ENCODE measurements at regions not wholly inside any gene's neighbourhood (a gene's known extent, or its start where the extent isn't known, plus 50 kb on each side); places are given as distances from the start of the nearest gene placed in this dataset.
"Not testable (repeated sequence)": the region's sequence is repeated elsewhere in the genome, so short reads cannot be mapped to it uniquely, and the experiment has no call there.

GRCh38 chr10:117601716-117602115, 59.2 kb downstream of the EMX2 start:
- DNase-seq = no peak

DNA sequence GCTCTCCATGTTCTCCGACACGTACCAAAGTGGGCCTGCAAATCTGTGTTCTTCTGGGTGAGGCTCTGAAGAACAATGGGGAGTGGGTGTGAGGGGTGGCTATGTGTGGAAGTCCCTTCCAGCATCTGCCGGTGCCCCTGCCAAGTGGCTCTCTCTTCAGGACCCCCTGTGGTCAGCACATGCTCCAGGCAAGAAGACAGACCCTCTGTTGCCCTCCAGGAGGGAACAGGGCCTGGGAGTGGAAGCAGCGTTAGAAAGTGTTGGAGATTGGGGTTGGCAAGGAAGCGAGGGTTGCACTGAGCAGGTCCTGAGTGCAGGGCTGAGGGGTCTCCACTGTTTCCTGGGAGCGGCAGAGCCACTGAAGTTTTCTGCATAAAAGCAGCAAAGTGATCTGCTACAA, 60.5 kb downstream of the EMX2 start:
- DNase-seq = no peak

- no peak for DNase-seq
These were observed 61.2 kb downstream of the EMX2 start for GRCh38 chr10:117603726-117604125.

- DNase-seq = peak; percentile 9
These were observed 66.7 kb downstream of the EMX2 start for GRCh38 chr10:117609095-117609795.

- no peak for DNase-seq
These were observed 67.2 kb downstream of the EMX2 start for GRCh38 chr10:117609796-117610170.

DNA sequence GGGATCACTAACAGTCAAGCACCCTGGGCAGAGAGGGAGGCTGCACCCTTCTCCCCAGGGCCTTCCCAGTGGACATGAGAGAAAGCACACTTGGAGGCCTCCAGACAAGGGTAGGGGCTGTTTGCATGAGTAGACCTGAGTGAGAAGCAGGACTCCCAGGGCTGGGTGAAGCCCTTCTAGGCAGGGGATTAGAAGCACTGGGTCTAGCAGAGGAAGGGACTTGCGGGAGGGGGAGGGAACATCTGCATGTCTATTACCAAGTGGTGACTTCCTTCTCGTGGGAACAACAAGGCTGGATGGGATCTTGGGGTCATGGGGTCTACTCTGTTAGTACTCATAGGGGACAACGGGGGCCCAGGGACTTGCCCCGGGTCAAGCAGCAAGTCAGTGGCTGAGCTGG, 67.8 kb downstream of the EMX2 start:
- no peak for DNase-seq

DNA sequence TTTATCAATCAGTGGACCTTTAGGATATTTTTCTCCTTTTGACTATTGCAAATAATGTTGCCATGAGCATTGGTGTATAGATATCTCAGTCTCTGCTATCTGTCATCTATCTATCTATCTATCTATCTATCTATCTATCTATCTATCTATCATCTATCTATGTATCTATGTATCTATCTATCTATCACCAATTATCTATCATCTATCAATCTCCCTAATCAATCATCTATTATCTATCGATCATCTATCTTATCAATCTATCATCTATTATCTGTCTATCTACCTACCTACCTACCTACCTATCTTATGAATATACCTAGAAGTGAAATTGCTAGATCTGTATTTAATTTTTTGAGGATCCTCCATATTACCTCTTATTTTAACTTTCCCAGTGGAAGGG, 69.6 kb downstream of the EMX2 start:
- DNase-seq = no peak

DNA sequence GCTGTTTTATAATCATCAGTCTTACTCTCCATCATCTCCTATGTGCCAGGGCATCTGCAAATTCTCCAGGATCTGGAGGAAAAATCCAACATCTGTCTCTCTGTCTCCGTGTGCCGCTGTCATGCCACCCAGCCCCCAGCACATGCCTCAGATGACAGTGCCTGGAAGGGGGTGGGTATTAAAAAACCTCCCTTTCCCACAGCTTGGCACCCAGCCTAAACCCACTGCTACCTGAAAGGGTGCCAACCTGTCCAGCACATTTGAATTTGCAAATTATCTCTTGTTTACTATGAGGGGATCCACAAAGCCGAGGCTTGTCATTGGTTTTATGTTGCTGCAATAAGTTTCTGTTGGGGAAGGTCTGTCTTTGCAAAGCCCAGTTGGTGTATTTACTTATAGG, 73.1 kb downstream of the EMX2 start:
- DNase-seq = no peak

DNA sequence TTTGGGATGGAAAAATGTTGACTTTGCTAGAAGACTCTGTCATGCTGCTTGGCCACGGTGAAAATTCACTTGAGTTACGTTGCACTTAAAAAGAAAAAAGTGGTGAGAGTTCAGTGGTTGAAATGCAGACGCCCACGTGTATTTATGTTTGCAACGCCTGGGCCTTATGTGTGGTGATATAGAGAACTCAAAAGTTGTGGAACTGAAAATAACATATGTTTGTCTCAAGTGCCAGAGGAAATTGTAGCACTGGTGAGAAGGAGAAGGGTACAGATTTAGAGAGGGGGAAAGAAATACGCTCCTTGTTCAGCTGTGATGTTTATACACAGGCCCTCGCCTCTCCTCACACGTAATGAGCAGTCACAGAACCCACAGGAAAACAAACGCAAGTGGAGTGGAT, 73.6 kb downstream of the EMX2 start:
- DNase-seq = no peak

DNA sequence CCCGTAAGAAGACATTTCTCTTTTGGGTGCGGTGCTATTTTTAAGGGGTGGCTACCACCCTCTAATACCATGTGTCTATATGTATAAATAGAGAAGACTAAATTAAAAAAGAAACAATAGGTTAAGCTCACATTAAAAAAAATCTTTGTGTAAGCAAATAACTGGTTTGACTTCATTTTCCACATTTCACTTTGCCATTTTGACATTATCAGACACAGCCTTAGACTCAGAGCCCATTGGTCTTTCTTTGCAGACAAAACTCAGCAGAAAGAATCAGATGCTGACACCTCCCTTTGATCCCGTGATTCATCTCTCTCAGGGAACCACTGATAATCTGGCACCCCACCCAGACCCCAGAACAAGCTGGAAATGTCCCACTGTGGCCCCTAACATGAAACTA, 74.5 kb downstream of the EMX2 start:
- DNase-seq = no peak

- no peak for DNase-seq
These were observed 75.1 kb downstream of the EMX2 start for GRCh38 chr10:117617659-117618058.

DNA sequence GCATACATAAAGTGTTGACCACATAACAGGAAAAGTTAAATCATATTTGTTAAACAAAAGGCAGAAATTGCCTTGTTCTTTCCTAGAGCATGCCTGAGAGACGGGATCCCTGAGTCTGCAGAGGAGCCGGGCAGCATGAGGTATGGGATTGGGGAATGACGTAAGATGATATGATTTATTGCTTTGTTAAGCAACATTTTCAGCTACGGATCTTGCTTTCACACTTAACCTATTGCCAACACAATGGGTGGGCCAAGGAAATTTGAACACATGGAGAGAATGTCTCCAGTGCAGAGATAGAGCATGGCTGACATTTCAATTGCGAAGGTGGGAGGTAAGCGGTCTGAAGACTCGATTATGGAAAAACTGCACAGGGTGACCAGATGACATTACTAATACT, 76.7 kb downstream of the EMX2 start:
- DNase-seq = no peak

DNA sequence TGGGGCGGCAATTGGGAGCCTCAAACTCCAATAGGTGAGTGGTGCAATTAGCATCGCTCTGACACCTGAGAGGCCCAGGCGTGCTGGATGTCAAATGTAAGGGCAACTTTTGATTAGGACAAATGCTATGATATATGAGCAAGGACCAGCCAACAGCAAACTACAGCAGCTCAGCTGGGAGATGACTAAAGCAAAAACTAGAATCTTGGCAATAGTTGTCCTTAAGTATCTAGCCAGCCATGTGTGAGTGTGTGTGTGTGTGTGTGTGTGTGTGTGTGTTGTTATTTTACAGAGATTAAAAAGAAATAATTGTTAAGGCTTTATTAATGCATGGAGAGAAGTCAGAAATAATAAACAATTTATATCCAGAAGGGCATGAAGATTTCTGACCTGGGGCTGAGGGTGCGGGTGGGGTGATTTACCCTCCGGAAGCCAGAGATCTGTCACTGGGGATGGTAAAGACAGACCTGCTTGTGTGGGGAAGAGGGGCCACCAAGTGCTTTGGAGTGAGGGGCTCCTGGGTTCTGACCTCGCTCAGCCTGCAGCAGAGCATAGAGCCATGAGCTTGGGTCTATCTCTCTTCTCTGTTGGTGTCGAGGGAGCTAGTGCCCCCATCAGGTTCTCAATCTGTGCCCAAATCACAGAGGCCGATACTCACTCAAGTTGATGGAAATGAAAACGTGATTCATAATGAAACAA, 77.3 kb downstream of the EMX2 start:
- DNase-seq = no peak

- no peak for DNase-seq
These were observed 78.7 kb downstream of the EMX2 start for GRCh38 chr10:117621196-117621595.

DNA sequence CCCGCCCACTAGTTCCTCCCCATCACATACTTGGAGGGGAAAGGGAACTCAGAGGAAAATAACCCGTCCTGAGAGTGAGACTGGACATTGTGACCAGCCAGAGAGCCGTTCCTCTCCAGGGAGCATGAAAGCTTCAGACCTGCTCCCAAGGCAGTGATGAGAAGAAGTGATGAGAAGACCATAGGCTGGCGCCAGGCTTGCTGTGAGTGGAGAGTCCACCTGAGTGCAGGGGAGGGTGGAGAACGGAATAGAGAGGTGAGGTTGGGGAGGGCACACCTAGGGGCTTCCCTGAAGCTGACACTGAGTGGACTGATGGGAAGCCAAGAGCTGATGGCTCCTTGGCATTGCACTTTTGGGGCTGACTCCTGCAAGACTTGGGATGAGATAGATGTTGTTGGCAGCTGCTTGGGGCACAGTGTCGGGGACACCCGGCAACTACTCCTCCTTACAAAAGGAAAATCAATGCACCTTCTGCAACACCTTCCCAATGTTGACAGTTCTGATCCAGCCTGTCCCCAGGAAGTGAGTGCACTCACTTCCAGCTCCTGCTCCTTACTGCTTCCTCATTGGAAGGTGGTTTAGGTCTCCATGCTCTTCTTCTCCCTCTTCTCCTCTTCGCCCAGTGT, 79.4 kb downstream of the EMX2 start:
- DNase-seq = no peak

GRCh38 chr10:117622471-117623184, 80.1 kb downstream of the EMX2 start:
- DNase-seq = no peak

- DNase-seq = no peak
These were observed 83.7 kb downstream of the EMX2 start for GRCh38 chr10:117626228-117626627.

- no peak for DNase-seq
These were observed 85.0 kb downstream of the EMX2 start for GRCh38 chr10:117627561-117627960.

DNA sequence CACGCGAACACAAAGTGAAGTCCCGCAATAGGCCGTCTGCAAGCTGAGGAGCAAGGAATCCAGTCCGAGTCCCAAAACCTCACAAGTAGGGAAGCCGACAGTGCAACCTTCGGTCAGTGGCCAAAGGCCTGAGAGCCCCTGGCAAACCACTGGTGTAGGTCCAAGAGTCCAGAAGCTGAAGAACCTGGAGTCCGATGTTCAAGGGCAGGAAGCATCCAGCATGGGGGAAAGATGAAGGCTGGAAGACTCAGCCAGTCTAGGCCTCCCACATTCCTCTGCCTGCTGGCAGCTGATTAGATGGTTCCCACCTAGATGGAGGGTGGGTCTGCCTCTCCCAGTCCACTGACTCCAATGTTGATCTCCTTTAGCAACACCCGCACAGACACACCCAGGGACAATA, 87.2 kb downstream of the EMX2 start:
- DNase-seq = not testable (repeated sequence)

- DNase-seq = no peak
These were observed 89.0 kb downstream of the EMX2 start for GRCh38 chr10:117631276-117632145.

- no peak for DNase-seq
These were observed 89.9 kb downstream of the EMX2 start for GRCh38 chr10:117632406-117632805.

DNA sequence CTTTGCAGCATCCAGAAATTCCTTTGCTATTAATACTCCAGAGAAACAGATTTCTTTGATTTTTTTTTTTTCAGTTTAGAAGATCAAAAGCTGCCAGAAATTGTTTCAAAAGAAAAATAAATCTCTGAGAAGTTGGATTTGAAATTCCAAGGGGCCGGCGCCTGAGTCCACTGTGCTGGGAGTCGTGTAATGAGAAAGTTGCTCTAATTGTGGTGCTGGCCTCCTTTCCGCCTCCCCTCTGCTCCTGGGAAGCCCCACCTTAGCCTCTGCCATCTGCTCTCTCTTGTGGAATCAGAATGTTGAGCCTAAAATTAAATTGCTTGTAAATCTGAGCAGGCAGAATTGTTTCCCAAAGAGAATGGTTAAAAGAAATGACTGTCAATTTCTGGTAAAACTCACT, 93.3 kb downstream of the EMX2 start:
- DNase-seq = no peak

- no peak for DNase-seq
These were observed 95.7 kb downstream of the EMX2 start for GRCh38 chr10:117638200-117638599.
